Stimulated activated CD4-positive, alpha-beta T cell treated with anti-CD3 and anti-CD28 coated beads, Interleukin-12 subunit alpha, Interleukin-12 subunit beta, amount 100 ng/mL, for 24 hours (primary cell): ENCODE measurements at regions not wholly inside any gene's neighbourhood (a gene's known extent, or its start where the extent isn't known, plus 50 kb on each side); places are given as distances from the start of the nearest gene placed in this dataset.

Source experiments
- DNase-seq, 2 experiments: peaks; one replicate each; pipeline ENCODE4 v3.0.0-alpha.2; 2020; ENCODE audit warnings: low read depth in 2 of 2

DNA sequence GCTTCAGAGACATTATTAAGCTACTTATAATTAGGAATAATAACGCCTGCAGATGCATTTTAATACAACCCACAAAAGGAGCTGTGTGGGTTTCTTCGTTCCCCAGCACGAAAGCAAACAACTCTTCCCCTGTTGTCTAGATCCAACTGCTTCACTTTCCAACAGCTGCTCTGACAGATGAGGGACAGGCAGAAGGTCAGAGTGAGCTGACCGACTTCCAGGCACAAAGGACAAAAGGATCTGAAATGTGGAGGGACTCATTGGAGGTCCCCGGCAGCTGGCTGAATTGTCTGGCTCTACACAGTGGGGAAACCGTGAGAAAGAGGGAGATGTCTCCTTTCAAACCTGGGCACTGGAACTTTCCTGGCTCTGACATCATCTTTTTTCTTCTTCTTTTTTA is 79.1 kb upstream of the ALDH1B1 start:
- no peak for DNase-seq

- DNase-seq, result no peak
These were observed 80.1 kb upstream of the ALDH1B1 start for GRCh38 chr9:38312406-38312805.

DNA sequence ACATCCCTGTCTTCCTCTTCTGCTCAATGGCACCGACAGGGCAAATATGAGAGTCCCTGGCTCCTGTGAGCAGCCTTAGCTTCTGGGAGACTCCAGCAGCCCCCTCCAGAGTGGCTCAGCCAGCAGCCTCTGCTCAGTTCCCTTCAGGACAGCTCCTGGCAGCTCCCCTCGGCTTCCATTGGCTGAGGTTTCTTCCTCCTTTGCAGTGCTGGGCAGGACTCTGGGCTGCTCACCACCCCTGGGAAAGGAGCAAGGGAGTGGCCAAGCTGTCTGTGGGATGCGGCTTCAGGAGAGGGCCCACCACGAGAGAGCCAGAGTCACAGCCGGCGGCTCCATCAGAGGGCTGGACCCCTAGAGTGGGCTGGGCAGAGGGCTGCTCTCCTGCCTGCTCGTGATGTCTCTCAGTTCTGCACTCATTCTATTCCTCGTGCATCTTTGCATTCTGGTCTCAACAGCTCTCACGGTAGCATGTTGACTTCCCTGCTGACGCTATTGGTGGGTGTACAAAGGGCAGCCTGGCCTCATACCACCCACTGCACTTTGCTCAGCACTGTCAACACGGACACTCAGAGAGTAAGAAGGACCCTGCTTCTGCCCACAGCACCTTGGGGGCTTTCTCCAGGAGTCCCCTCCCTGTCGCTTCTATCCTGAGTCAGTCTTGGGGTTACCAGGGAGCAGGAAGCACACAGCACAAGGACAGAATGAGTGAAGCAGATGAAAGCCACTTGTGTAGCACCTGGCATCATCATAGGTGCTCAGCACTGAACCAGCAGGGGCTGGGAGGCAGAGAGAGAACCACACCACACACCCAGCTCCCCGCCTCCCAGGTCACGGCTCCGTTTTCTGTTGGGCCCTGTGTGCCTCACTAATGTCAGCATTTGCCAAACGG is 80.9 kb upstream of the ALDH1B1 start:
- DNase-seq, result no peak

DNA sequence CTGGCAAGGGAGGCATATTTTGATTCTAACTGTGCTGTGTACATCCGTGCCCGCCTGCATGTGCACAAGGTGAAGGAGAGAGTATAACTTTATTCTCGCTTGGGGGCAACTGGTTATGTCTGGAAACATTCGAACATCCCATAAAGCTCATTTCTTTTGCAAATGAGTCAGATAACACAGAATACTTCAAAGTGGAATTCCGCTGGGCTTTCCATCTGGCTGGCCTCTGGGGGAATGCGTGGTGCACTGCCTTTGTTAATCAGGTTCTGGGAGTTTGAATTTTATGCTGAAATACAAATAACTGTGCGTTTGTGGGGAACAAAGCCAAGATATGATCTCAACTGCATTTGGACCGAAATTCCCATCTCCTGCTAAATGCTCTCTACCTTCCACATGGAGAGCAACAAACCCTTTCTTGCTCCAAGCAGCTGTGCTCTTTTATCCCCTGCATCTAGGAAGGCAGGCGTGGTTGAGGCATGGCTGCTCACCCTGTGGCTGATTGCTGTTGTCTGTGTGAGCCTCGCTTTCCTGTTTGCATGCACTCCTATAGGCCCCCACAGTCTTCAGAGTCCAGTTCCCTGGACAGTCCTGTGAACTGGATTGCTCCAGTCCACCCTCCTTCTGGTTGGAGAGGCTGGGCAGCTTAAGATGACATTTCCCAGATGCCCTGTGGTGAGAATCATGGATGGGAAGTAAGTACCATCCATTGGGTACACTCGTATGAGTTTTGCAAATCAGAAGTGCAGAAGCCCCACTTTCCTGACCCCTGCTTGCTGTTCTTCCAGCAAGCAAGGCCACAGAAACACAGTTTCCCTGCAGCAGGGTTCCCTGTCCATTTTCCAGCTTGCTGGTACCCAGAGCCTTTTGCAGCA is 82.9 kb upstream of the ALDH1B1 start:
- DNase-seq, result no peak

DNA sequence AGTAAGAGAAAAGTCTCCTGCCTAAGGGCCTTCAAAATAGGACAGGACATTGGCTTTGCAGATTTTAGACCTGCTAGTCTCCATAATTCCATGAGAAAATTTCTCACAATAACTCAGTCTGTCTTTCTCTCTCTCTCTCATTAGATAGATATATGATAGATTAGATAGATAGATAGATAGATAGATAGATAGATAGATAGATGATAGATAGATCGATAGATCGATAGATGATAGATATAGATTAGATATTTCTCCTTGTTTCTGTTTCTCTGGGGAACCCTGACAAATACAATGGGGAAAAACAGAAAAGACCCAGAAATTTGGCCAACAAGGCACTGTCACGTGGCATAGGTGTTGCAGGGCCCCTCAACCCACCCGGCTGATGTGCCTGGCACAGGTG is 84.4 kb upstream of the ALDH1B1 start:
- DNase-seq, result no peak

DNA sequence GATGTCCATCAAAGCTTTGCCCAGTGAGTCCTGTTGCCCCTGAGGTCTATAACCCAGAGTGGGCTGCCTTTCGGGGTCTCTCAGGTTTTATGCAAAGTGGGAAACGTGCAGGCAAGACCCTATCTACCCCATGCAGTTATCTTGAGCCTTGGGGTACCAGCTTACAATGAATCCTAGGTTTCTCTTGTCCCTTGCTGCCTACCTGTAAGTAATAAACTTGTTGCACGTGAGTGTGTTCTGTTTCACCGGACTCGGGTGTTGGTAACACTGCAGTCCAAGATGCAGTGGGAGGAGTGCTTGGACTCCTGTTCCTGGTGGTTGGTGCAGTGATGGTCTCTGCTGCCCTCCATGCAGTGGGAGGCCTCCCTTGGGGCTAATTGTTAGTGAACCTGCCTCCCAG is 85.6 kb upstream of the ALDH1B1 start:
- no peak for DNase-seq

- no peak for DNase-seq
These were observed 86.9 kb upstream of the ALDH1B1 start for GRCh38 chr9:38305582-38305981.

- DNase-seq, result no peak
These were observed 91.0 kb upstream of the ALDH1B1 start for GRCh38 chr9:38301376-38302106.

DNA sequence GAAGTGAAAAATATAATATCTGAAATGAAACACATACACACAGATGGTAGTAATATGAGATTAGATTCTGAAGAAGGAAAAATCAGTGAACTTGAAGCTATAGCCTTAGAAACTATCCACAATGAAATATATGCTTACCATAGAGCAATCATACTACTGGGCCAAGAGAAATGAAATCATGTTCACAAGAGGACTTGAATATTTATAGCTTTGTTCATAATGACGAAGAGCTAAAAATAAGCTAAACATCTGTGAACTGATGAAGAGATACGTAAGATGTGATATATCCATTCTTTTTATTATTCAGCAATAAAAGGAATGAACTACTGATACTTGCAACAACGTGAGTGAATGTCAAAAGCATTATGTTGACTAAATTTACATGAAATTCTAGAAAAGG is 92.6 kb upstream of the ALDH1B1 start:
- no peak for DNase-seq

GRCh38 chr9:38298904-38299303 is 93.6 kb upstream of the ALDH1B1 start:
- no peak for DNase-seq

GRCh38 chr9:38298503-38298902 is 94.0 kb upstream of the ALDH1B1 start:
- DNase-seq, result no peak

DNA sequence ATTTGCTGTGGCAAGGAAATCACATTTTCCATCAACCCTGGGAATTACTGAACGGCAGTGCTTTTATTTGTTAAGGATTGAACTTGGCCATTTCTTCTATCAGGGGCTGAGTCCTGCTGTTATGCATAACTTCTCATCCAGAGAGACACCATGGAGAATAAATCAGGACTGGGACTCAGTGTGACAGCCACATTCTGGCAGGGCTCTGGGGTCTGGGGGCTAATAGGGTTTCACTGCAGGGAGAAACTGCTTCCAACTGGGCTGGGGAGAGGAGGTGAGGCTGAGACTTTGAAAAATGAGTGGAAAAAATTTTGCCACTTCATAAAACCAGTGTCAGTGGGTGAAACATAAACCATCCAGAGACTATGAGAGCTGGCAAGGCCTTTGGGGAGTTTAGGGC is 95.7 kb upstream of the ALDH1B1 start:
- DNase-seq, result no peak

- no peak for DNase-seq
These were observed 96.7 kb upstream of the ALDH1B1 start for GRCh38 chr9:38295764-38296163.

GRCh38 chr9:38294220-38294960 is 98.1 kb upstream of the ALDH1B1 start:
- DNase-seq, result no peak

GRCh38 chr9:38293022-38293421 is 99.5 kb upstream of the ALDH1B1 start:
- no peak for DNase-seq

DNA sequence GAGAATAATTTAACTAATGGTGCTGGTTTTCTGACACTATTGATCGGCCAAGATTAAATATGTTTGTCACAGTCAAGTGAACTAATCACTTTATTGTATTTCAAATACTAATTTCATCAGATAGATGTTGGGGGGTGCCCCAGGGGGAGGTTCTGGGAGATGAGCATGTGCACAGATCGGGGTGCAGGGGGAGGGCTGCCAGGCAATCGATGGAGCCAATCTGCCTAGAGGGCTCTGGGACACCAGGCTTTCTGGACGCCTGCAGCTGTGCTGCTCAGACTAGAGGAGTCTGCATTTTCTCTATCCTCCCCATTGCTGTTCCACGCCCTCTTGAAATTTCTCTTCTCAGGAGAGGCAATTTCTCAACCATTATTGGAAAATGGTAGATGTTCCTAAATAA is 100.0 kb upstream of the ALDH1B1 start:
- no peak for DNase-seq

DNA sequence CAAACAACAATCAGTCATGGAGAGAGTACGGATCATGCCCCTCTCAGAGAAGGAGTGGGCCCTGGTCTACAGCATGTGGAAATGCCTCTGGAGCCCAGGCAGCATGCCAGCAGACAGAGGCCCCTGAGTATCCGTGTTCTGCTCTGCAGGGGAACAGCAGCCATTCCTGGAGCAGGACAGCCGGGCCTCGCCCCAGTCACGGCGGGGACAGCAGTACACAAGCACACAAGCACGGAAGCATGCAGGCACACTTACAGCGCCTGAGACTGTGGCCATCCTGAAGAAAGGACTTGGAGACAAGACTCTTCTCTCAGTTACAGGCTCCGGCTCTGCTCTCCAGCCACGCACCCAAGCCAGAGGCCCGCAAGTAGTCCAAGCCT is 102.6 kb upstream of the ALDH1B1 start:
- no peak for DNase-seq

- no peak for DNase-seq
These were observed 103.2 kb upstream of the ALDH1B1 start for GRCh38 chr9:38289236-38289865.

GRCh38 chr9:38288502-38288901 is 104.0 kb upstream of the ALDH1B1 start:
- DNase-seq, result no peak

GRCh38 chr9:38287420-38287985 is 105.0 kb upstream of the ALDH1B1 start:
- no peak for DNase-seq

GRCh38 chr9:38286766-38287165 is 105.7 kb upstream of the ALDH1B1 start:
- DNase-seq, result no peak
